Liver (tissue), 8 donors: ENCODE measurements at regions not wholly inside any gene's neighbourhood (a gene's known extent, or its start where the extent isn't known, plus 50 kb on each side); places are given as distances from the start of the nearest gene placed in this dataset.

ENCODE experiments used
- DNase-seq: peaks from one replicate; pipeline ENCODE4 v3.0.0-alpha.2; 2017; ENCODE audit warnings: low spot score
- H3K27ac ChIP-seq, 2 donors: one replicate each; pipeline ENCODE4 v1.7.0; 2013; ENCODE audit warnings: inconsistent platforms in 2 of 2, low read length in 2 of 2, control low read depth in 1 of 2, low read depth in 1 of 2, mild to moderate bottlenecking in 1 of 2
- H3K27me3 ChIP-seq, 4 donors: one replicate each; pipeline versions ENCODE4 v1.6.1 to v1.7.0; 2013; ENCODE audit warnings: low read length in 3 of 4, inconsistent platforms in 1 of 4, mild to moderate bottlenecking in 1 of 4, moderate library complexity in 1 of 4; ENCODE audit not compliant: control insufficient read depth in 4 of 4, insufficient read depth in 4 of 4
- H3K36me3 ChIP-seq, 4 donors: one replicate each; pipeline versions ENCODE4 v1.6.1 to v1.7.0; 2013; ENCODE audit warnings: low read length in 3 of 4, mild to moderate bottlenecking in 3 of 4, low read depth in 1 of 4, moderate library complexity in 1 of 4; ENCODE audit not compliant: control insufficient read depth in 4 of 4, insufficient read depth in 3 of 4
- H3K4me1 ChIP-seq, 4 donors: one replicate each; pipeline versions ENCODE4 v1.6.1 to v1.7.0; 2013; ENCODE audit warnings: low read length in 3 of 4, mild to moderate bottlenecking in 3 of 4, moderate library complexity in 1 of 4; ENCODE audit not compliant: control insufficient read depth in 4 of 4, insufficient read depth in 4 of 4
- H3K4me3 ChIP-seq, 3 donors: one replicate each; pipeline versions ENCODE4 v1.6.1 to v1.7.0; 2013; ENCODE audit warnings: low read length in 3 of 3, control low read depth in 1 of 3, low read depth in 1 of 3, mild to moderate bottlenecking in 1 of 3
- H3K9ac ChIP-seq, 2 donors: one replicate each; pipeline ENCODE4 v1.7.0; 2013; ENCODE audit warnings: low read length in 2 of 2, mild to moderate bottlenecking in 2 of 2, moderate library complexity in 2 of 2, control low read depth in 1 of 2, low read depth in 1 of 2
- H3K9me3 ChIP-seq, 4 donors: one replicate each; pipeline versions ENCODE4 v1.6.1 to v1.7.0; 2013; ENCODE audit warnings: low read length in 3 of 4; ENCODE audit not compliant: control insufficient read depth in 4 of 4
- CTCF ChIP-seq: fragments of 150-350 bp; IDR thresholded peaks from 2 replicates; pipeline ENCODE4 v1.5.1; 2017; ENCODE audit warnings: improper control_type of control experiment, low read depth, low read length; ENCODE audit not compliant: missing input control
- EGR1 ChIP-seq, 2 donors: IDR thresholded peaks; 2 replicates each; pipeline ENCODE4 v1.6.1; 2016 to 2018; ENCODE audit warnings: antibody characterized with exemption in 2 of 2, low read depth in 2 of 2
- FOXA1 ChIP-seq: IDR thresholded peaks from 2 replicates; pipeline ENCODE4 v1.6.1; 2016; ENCODE audit warnings: antibody characterized with exemption
- FOXA2 ChIP-seq: IDR thresholded peaks from 2 replicates; pipeline ENCODE4 v1.6.1; 2016; ENCODE audit warnings: antibody characterized with exemption
- GABPA ChIP-seq, 2 donors: IDR thresholded peaks in 1 of 2; conservative IDR thresholded peaks in 1 of 2; 2 replicates each; pipeline ENCODE4 v1.6.1; 2016; ENCODE audit warnings: antibody characterized with exemption in 2 of 2, mild to moderate bottlenecking in 1 of 2, moderate library complexity in 1 of 2
- HNF4A ChIP-seq, 2 donors: conservative IDR thresholded peaks; 2 replicates each; pipeline ENCODE4 v1.6.1; 2016; ENCODE audit warnings: antibody characterized with exemption in 2 of 2, mild to moderate bottlenecking in 2 of 2
- HNF4G ChIP-seq: IDR thresholded peaks from 2 replicates; pipeline ENCODE4 v1.6.1; 2016; ENCODE audit warnings: antibody characterized with exemption
- JUND ChIP-seq, 2 donors: IDR thresholded peaks; 2 replicates each; pipeline ENCODE4 v1.6.1; 2016; ENCODE audit warnings: antibody characterized with exemption in 2 of 2
- MAX ChIP-seq: IDR thresholded peaks from 2 replicates; pipeline ENCODE4 v1.6.1; 2016; ENCODE audit warnings: antibody characterized with exemption
- NR2F2 ChIP-seq: IDR thresholded peaks from 2 replicates; pipeline ENCODE4 v1.6.1; 2016; ENCODE audit warnings: antibody characterized with exemption
- RAD21 ChIP-seq, 2 donors: IDR thresholded peaks; 2 replicates each; pipeline ENCODE4 v1.6.1; 2016; ENCODE audit warnings: antibody characterized with exemption in 2 of 2, mild to moderate bottlenecking in 2 of 2
- WGBS: extraction: QIAGEN DNeasy Blood & Tissue Kit; methylation state at CpG from one replicate; pipeline ENCODE4 v1.1.7; 2013; 5-methylcytosine and 5-hydroxymethylcytosine counted together
- TF ChIP-seq, protein P1 (sequence below): IDR thresholded peaks from 2 replicates; pipeline ENCODE4 v1.6.1; 2016; ENCODE audit warnings: antibody characterized with exemption, mild to moderate bottlenecking
- TF ChIP-seq, protein P2 (sequence below): IDR thresholded peaks from 2 replicates; pipeline ENCODE4 v1.6.1; 2016; ENCODE audit warnings: antibody characterized with exemption
- donor health status: healthy.
- donor health status: healthy.
- donor health status: healthy.
- donor health status: healthy.
- donor health status: healthy.

DNA sequence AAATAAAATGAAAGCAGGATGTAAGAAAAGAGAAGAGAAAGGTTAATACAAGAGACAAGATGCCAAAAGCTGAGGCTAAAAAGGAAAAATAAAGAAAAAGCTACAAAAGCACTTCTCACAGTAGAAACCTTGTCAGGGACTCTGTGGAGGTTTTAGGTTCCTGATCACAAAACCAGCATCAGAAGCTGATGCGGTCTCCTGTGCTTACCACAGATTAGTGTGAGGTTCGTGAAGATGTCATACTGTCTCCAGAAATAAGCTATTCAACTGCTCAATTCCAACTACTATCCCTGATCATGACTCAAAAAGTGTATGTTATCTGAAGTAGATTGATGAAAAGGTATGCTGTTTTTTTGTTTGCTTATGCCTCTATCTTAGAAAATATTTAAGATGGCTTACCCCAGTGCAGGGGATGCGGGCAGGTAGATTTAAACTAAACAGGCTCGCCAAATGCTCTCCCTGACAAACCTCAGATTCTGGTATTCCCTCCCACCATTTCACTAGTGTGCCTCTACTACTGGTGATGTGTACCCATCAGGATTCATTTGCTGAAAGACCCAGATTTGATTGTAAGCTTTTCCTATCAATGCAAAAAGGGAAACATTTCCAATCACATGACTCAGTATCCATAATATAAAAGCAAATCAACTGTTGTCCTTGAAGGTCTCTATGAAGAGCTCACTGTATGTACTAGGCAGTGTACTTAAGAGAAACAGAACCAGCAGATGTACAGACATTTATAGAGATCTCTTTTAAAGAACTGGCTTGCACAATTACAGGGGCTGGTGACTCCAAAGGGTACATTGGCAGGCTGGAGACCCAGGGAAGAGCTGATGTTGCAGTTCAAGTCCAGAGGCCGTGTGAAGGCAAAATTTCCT lies 169.5 kb upstream of the FOXN3 start:
- no peak overlapping the region for H3K27ac ChIP-seq
- H3K4me1 ChIP-seq: peaks cover 0 to 19% (median 8%) of the 10 kb centered on the region in 4 donors
- WGBS: 94% methylated on average over 5 of the region's 5 CpGs
- DNase-seq: no peak
- no peaks in the 10 kb centered on the region for H3K27me3 ChIP-seq
- H3K4me3 ChIP-seq: no peak overlapping the region
- TF ChIP-seq HNF4A (conservative IDR thresholded peaks at IDR 0.05): no peak
- TF ChIP-seq MAX: no peak
- no peak for TF ChIP-seq JUND (IDR thresholded peaks at IDR 0.05)
- H3K36me3 ChIP-seq: no peaks in the 10 kb centered on the region
- H3K9me3 ChIP-seq: no peaks in the 10 kb centered on the region
- H3K9ac ChIP-seq: no peak overlapping the region

GRCh38 chr14:89578156-89578555 lies 161.1 kb upstream of the FOXN3 start:
- H3K27ac ChIP-seq: no peak overlapping the region
- DNase-seq: no peak
- no peaks in the 10 kb centered on the region for H3K27me3 ChIP-seq
- WGBS: 79% methylated on average over 4 of the region's 4 CpGs
- no peak overlapping the region for H3K4me3 ChIP-seq
- H3K9ac ChIP-seq: no peak overlapping the region
- H3K36me3 ChIP-seq: no peaks in the 10 kb centered on the region
- no peak for TF ChIP-seq CTCF
- TF ChIP-seq HNF4G: no peak
- no peak for TF ChIP-seq FOXA2
- peaks cover 0 to 3% (median 0%) of the 10 kb centered on the region in 4 donors for H3K4me1 ChIP-seq
- H3K9me3 ChIP-seq: no peaks in the 10 kb centered on the region

GRCh38 chr14:89576960-89577359 lies 159.9 kb upstream of the FOXN3 start:
- Histone ChIP-seq H3K9ac (no peak overlapping the region), H3K36me3 (no peaks in the 10 kb centered on the region), H3K4me1 (peaks cover 0 to 9% (median 0%) of the 10 kb centered on the region in 4 donors), H3K4me3 (no peak overlapping the region), H3K27ac (no peak overlapping the region), H3K27me3 (no peaks in the 10 kb centered on the region), H3K9me3 (no peaks in the 10 kb centered on the region)
- DNase-seq: no peak
- 82% methylated on average over 8 of the region's 8 CpGs for WGBS
- TF ChIP-seq FOXA1 (no peak), HNF4A (conservative IDR thresholded peaks at IDR 0.05) (no peak), CTCF (no peak), RAD21 (IDR thresholded peaks at IDR 0.05) (no peak), EGR1 (IDR thresholded peaks at IDR 0.05; ENCODE audit: low read depth in 2 of 2) (no peak), NR2F2 (no peak), JUND (IDR thresholded peaks at IDR 0.05) (no peak), MAX (no peak), GABPA (IDR thresholded peaks at IDR 0.05 in 1 of 2, conservative IDR thresholded peaks at IDR 0.05 in 1 of 2) (no peak), FOXA2 (no peak)
- TF ChIP-seq, protein P1, sequence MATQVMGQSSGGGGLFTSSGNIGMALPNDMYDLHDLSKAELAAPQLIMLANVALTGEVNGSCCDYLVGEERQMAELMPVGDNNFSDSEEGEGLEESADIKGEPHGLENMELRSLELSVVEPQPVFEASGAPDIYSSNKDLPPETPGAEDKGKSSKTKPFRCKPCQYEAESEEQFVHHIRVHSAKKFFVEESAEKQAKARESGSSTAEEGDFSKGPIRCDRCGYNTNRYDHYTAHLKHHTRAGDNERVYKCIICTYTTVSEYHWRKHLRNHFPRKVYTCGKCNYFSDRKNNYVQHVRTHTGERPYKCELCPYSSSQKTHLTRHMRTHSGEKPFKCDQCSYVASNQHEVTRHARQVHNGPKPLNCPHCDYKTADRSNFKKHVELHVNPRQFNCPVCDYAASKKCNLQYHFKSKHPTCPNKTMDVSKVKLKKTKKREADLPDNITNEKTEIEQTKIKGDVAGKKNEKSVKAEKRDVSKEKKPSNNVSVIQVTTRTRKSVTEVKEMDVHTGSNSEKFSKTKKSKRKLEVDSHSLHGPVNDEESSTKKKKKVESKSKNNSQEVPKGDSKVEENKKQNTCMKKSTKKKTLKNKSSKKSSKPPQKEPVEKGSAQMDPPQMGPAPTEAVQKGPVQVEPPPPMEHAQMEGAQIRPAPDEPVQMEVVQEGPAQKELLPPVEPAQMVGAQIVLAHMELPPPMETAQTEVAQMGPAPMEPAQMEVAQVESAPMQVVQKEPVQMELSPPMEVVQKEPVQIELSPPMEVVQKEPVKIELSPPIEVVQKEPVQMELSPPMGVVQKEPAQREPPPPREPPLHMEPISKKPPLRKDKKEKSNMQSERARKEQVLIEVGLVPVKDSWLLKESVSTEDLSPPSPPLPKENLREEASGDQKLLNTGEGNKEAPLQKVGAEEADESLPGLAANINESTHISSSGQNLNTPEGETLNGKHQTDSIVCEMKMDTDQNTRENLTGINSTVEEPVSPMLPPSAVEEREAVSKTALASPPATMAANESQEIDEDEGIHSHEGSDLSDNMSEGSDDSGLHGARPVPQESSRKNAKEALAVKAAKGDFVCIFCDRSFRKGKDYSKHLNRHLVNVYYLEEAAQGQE: no peak
- TF ChIP-seq, protein P2, sequence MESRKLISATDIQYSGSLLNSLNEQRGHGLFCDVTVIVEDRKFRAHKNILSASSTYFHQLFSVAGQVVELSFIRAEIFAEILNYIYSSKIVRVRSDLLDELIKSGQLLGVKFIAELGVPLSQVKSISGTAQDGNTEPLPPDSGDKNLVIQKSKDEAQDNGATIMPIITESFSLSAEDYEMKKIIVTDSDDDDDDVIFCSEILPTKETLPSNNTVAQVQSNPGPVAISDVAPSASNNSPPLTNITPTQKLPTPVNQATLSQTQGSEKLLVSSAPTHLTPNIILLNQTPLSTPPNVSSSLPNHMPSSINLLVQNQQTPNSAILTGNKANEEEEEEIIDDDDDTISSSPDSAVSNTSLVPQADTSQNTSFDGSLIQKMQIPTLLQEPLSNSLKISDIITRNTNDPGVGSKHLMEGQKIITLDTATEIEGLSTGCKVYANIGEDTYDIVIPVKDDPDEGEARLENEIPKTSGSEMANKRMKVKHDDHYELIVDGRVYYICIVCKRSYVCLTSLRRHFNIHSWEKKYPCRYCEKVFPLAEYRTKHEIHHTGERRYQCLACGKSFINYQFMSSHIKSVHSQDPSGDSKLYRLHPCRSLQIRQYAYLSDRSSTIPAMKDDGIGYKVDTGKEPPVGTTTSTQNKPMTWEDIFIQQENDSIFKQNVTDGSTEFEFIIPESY: no peak
